Skeletal muscle satellite cell (primary cell): ENCODE measurements at regions not wholly inside any gene's neighbourhood (a gene's known extent, or its start where the extent isn't known, plus 50 kb on each side); places are given as distances from the start of the nearest gene placed in this dataset.

Experiments used
- H3K27me3 ChIP-seq: 2 replicates; pipeline ENCODE4 v1.7.0; 2013; ENCODE audit warnings: low read length; ENCODE audit not compliant: control insufficient read depth, insufficient read depth
- H3K36me3 ChIP-seq: 2 replicates; pipeline ENCODE4 v1.7.0; 2013; ENCODE audit warnings: mild to moderate bottlenecking, control low read depth, low read length; ENCODE audit not compliant: insufficient read depth
- H3K4me1 ChIP-seq: 2 replicates; pipeline ENCODE4 v1.7.0; 2013; ENCODE audit warnings: low read length; ENCODE audit not compliant: control insufficient read depth, insufficient read depth
- H3K4me2 ChIP-seq: 2 replicates; pipeline ENCODE4 v1.7.0; 2013; ENCODE audit warnings: mild to moderate bottlenecking, low read length
- H3K4me3 ChIP-seq: 2 replicates; pipeline ENCODE4 v1.7.0; 2013; ENCODE audit warnings: low read length
- H3K9ac ChIP-seq: 2 replicates; pipeline ENCODE4 v1.7.0; 2013; ENCODE audit warnings: mild to moderate bottlenecking, low read depth, low read length, moderate library complexity
- H3K9me3 ChIP-seq: replicated peaks from 2 replicates; pipeline ENCODE4 v1.7.0; 2013; ENCODE audit warnings: mild to moderate bottlenecking, control low read depth, low read length

GRCh38 chr11:92846491-92847125, 122.8 kb upstream of the MTNR1B start:
- Histone ChIP-seq H3K27me3 (no peaks in the 10 kb centered on the region), H3K36me3 (no peaks in the 10 kb centered on the region), H3K4me2 (no peak overlapping the region), H3K9me3 (no peaks in the 10 kb centered on the region), H3K4me3 (no peak overlapping the region), H3K4me1 (no peaks in the 10 kb centered on the region), H3K9ac (no peak overlapping the region)

- H3K36me3 ChIP-seq: no peaks in the 10 kb centered on the region
Measured at GRCh38 chr11:92848578-92848977, 120.9 kb upstream of the MTNR1B start.

GRCh38 chr11:92850296-92850826, 119.1 kb upstream of the MTNR1B start:
- H3K36me3 ChIP-seq: no peaks in the 10 kb centered on the region

More at GRCh38 chr11:92848578-92848977, 120.9 kb upstream of the MTNR1B start:
- Histone ChIP-seq H3K4me3 (no peak overlapping the region), H3K4me2 (no peak overlapping the region), H3K9ac (no peak overlapping the region), H3K4me1 (no peaks in the 10 kb centered on the region), H3K9me3 (no peaks in the 10 kb centered on the region), H3K27me3 (no peaks in the 10 kb centered on the region)

GRCh38 chr11:92852229-92852628, 117.2 kb upstream of the MTNR1B start:
- Histone ChIP-seq H3K9ac (no peak overlapping the region), H3K4me2 (no peak overlapping the region), H3K4me3 (no peak overlapping the region), H3K27me3 (peaks cover 3% of the 10 kb centered on the region), H3K9me3 (no peaks in the 10 kb centered on the region), H3K4me1 (no peaks in the 10 kb centered on the region), H3K36me3 (no peaks in the 10 kb centered on the region)

More at GRCh38 chr11:92850296-92850826, 119.1 kb upstream of the MTNR1B start:
- Histone ChIP-seq H3K4me3 (no peak overlapping the region), H3K27me3 (no peaks in the 10 kb centered on the region), H3K4me1 (no peaks in the 10 kb centered on the region), H3K9me3 (no peaks in the 10 kb centered on the region), H3K9ac (no peak overlapping the region), H3K4me2 (no peak overlapping the region)

GRCh38 chr11:92852946-92853345, 116.5 kb upstream of the MTNR1B start:
- Histone ChIP-seq H3K4me1 (no peaks in the 10 kb centered on the region), H3K4me3 (no peak overlapping the region), H3K9me3 (no peaks in the 10 kb centered on the region), H3K4me2 (no peak overlapping the region), H3K36me3 (no peaks in the 10 kb centered on the region), H3K27me3 (peaks cover 3% of the 10 kb centered on the region), H3K9ac (no peak overlapping the region)

GRCh38 chr11:92854162-92854561, 115.3 kb upstream of the MTNR1B start:
- Histone ChIP-seq H3K4me2 (no peak overlapping the region), H3K9ac (no peak overlapping the region), H3K36me3 (no peaks in the 10 kb centered on the region), H3K27me3 (peaks cover 3% of the 10 kb centered on the region), H3K4me1 (no peaks in the 10 kb centered on the region), H3K9me3 (no peaks in the 10 kb centered on the region), H3K4me3 (no peak overlapping the region)

GRCh38 chr11:92854952-92855351, 114.5 kb upstream of the MTNR1B start:
- Histone ChIP-seq H3K9ac (no peak overlapping the region), H3K27me3 (peaks cover 3% of the 10 kb centered on the region), H3K4me3 (no peak overlapping the region), H3K4me2 (no peak overlapping the region), H3K4me1 (no peaks in the 10 kb centered on the region), H3K36me3 (no peaks in the 10 kb centered on the region), H3K9me3 (no peaks in the 10 kb centered on the region)

GRCh38 chr11:92855607-92856405, 113.6 kb upstream of the MTNR1B start:
- H3K4me2 ChIP-seq: no peak overlapping the region
- H3K4me1 ChIP-seq: no peaks in the 10 kb centered on the region
- H3K27me3 ChIP-seq: peaks cover 3% of the 10 kb centered on the region
- H3K9me3 ChIP-seq: no peaks in the 10 kb centered on the region
- H3K9ac ChIP-seq: no peak overlapping the region
- no peak overlapping the region for H3K4me3 ChIP-seq
- H3K36me3 ChIP-seq: no peaks in the 10 kb centered on the region

- H3K4me1 ChIP-seq: no peaks in the 10 kb centered on the region
- no peaks in the 10 kb centered on the region for H3K36me3 ChIP-seq
- H3K27me3 ChIP-seq: peaks cover 3% of the 10 kb centered on the region
- no peaks in the 10 kb centered on the region for H3K9me3 ChIP-seq
- no peak overlapping the region for H3K9ac ChIP-seq
- no peak overlapping the region for H3K4me2 ChIP-seq
- H3K4me3 ChIP-seq: no peak overlapping the region
Measured at GRCh38 chr11:92857407-92857806, 112.0 kb upstream of the MTNR1B start.

GRCh38 chr11:92859156-92859690, 110.2 kb upstream of the MTNR1B start:
- Histone ChIP-seq H3K9me3 (no peaks in the 10 kb centered on the region), H3K36me3 (no peaks in the 10 kb centered on the region), H3K4me1 (no peaks in the 10 kb centered on the region), H3K9ac (no peak overlapping the region), H3K4me3 (no peak overlapping the region), H3K27me3 (peaks cover 3% of the 10 kb centered on the region), H3K4me2 (no peak overlapping the region)

- H3K9ac ChIP-seq: no peak overlapping the region
- H3K9me3 ChIP-seq: no peaks in the 10 kb centered on the region
- H3K4me1 ChIP-seq: no peaks in the 10 kb centered on the region
- H3K4me2 ChIP-seq: no peak overlapping the region
- no peaks in the 10 kb centered on the region for H3K27me3 ChIP-seq
- no peak overlapping the region for H3K4me3 ChIP-seq
- no peaks in the 10 kb centered on the region for H3K36me3 ChIP-seq
Measured at GRCh38 chr11:92861634-92862033, 107.8 kb upstream of the MTNR1B start.
